Spleen (tissue), 7 donors: ENCODE measurements at regions not wholly inside any gene's neighbourhood (a gene's known extent, or its start where the extent isn't known, plus 50 kb on each side); places are given as distances from the start of the nearest gene placed in this dataset.

ENCODE experiments used
- CTCF ChIP-seq, 11 experiments: fragments of 200-600 bp in 7 of 11; fragments of 450-650 bp in 4 of 11; sonication (generic) in 4 of 11; IDR thresholded peaks in 8 of 11; conservative IDR thresholded peaks in 3 of 11; 1 replicate in 7 of 11; 2 replicates in 4 of 11; pipeline versions ENCODE4 v1.4.0 to v1.8.0; 2016 to 2021; ENCODE audit warnings: antibody characterized with exemption in 11 of 11, inconsistent platforms in 4 of 11, mild to moderate bottlenecking in 1 of 11
- POLR2A ChIP-seq, 3 donors: fragments of 450-650 bp; IDR thresholded peaks; one replicate each; pipeline ENCODE4 v1.5.1; 2017; ENCODE audit warnings: antibody characterized with exemption in 3 of 3, mild to moderate bottlenecking in 1 of 3
- POLR2AphosphoS5 ChIP-seq, 3 donors: sonication (generic); formaldehyde crosslinking; IDR thresholded peaks; one replicate each; pipeline ENCODE4 v1.5.1; 2017; ENCODE audit warnings: antibody characterized with exemption in 3 of 3
- donor health status: DM: no; HTN: no; CAD: no; lungs with moderate emphysema.
- donor health status: DM: no; HTN: no; CAD: no.
- donor health status: DM: no; HTN: no; CAD: no.

GRCh38 chr3:99532246-99532645 is 106.1 kb upstream of the COL8A1 start:
- TF ChIP-seq CTCF (IDR thresholded peaks at IDR 0.05 in 8 of 11, conservative IDR thresholded peaks at IDR 0.05 in 3 of 11): peak in 6 of 11 experiments; percentile 37 to 55 (median 44)
- TF ChIP-seq POLR2A (IDR thresholded peaks at IDR 0.05): no peak
- no peak for TF ChIP-seq POLR2AphosphoS5 (IDR thresholded peaks at IDR 0.05)
